ENCODE measurements at regions not wholly inside any gene's neighbourhood (a gene's known extent, or its start where the extent isn't known, plus 50 kb on each side); places are given as distances from the start of the nearest gene placed in this dataset.
"Not testable (repeated sequence)": the region's sequence is repeated elsewhere in the genome, so short reads cannot be mapped to it uniquely, and the experiment has no call there.

DNA sequence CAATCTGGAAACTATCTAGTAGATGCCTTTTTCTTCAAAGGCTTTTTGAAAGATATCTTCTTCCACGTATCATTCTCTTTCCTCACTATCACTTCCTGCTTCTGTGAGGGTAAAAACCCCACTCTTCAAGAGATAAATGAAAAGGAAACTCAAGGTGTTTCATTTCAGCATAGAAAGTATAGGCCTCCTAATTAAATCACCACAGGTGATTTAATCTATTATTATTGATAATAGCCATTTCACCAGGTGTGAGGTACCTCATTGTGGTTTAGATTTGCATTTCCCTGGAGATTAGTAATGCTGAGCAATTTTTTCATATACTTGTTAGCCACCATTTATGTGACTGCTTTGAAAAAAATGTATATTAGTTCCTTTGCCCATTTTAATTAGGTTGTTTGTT, 92.0 kb upstream of the EMCN start:
- DNase-seq: no peak

DNA sequence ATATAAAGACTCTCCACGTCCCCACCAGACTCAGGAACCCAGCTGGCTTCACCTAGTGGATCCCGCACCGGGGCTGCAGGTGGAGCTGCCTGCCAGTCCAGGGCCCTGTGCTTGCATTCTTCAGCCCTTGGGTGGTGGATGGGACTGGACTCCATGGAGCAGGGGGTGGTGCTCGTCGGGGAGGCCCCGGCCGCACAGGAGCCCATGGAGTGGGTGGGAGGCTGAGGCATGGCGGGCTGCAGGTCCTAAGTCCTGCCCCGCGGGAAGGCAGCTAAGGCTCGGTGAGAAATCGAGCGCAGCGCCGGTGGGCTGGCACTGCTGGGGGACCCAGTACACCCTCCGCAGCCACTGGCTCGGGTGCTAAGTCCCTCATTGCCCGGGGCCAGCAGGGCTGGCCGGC, 90.8 kb upstream of the EMCN start:
- not testable (repeated sequence) for DNase-seq

DNA sequence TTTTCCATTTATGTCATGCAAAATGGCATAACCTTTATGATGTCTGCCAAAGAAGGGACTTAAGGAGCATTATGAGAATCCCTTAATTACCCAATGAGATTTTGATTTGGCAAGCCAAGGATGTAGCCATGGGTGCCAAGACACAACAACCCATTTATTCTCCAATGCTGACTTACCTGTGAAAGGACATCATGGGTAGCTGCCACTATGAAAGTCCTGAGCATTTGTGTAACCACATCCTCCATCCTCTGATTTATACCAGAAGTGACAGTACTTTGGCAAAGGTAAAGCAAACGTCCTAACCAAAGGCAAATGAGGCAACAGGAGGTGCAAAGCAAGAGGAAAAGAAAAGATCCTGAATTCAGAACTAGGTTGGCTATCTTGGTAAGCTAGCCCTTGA, 87.3 kb upstream of the EMCN start:
- no peak for DNase-seq

DNA sequence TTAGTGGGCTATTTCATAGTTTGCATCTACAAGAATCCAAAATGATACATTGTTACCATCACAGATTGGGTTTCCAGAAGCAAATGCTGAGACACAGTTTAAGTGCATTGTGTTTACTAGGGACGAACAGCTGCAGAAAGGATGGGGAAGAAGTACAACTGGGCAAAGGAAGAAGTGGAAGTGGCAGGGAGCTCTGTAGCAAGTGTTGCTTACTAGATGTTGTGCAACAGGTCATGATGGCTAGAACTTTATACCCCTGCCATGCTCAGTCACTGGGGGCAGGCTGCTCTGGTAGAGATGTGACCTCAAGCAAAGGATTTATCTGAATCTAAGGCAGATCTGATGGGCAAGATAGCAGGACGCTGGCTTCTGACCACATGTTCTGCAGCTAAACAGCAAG, 76.1 kb upstream of the EMCN start:
- no peak for DNase-seq

DNA sequence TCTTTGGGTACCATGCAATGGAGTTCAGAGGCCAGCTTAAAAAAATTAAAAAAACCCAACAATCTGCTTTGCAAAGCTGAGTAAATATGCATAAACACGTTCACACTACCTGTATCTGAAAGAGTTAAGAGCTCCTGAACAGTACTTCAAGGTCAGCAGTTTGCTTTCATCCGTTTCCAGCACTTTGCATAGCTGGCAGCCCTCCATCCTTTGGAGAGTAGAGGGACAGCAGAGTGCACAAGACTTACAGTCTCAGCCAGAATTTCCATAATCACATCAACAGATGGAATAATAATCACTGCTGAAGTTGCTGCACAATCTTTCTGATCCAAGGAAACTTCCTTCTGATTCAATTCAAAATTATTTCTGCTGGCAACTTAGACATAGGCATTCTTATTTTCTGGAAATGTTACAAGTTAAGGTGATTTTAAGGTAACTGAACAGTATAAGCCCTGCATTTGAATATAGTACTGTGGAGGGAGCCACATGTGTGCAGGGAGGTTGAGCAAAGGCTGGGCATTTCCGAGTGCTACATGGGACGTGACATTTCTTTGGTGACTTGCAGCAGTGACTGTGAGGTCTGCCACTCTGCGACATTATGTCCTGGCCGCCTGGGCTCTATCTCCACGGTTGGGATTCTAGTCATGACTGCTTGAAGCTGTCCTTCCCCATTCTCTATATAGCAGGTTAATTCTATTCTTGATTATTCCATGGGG, 73.5 kb upstream of the EMCN start:
- no peak for DNase-seq

DNA sequence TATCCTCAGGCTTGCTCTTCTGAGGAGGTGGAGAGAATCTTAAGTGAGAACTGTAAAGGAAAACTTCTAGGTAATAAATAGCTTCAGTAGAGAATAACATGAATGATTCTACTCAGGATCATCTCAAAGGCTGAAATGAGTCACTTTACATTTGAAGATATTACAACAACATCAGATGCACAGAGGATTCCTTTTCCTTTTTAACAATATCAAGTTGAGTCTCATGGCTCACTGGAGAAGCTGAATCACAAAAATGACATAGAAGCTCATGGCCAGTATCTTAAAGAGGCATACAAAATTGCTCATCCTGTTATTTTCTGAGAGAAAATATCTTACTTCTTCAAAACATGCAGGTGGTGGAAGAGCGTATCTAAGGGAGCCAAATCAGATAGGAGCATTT, 72.5 kb upstream of the EMCN start:
- DNase-seq: no peak

DNA sequence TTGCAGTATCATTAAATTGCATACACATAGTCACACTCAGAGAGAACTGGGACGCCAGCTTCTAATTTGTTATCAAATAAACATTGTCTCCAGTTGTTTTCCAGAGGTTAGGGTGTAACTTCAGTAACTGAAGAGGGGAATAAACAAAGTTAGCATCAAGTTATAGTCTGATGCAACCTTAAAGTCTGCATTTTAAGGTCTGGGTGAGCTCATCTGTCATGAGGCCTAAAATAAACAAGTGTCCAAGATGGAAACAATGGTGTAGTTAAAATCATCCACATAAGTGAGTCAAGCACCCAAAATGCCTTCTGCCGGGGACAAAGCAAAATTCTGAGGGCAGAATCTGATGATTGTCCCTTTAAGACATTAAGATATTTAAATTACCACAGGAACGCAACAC, 70.3 kb upstream of the EMCN start:
- no peak for DNase-seq

DNA sequence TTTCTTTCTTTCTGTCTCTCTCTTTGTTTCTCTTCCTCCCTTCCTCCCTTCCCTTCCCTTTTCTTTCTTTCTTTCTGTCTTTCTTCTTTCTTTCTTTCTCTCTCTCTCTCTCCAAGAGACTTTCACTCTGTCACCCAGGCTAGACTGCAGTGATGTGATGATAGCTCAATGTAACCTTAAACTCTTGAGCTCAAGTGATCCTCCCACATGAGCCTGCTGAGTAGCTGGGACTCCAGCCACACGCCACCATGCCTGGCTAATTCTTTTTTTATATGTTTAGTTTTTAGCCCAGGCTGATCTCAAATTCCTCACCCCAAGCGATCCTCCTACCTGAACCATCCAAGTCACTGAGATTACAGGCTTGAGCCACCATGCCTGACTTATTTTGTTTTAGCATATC, 64.3 kb upstream of the EMCN start:
- no peak for DNase-seq

DNA sequence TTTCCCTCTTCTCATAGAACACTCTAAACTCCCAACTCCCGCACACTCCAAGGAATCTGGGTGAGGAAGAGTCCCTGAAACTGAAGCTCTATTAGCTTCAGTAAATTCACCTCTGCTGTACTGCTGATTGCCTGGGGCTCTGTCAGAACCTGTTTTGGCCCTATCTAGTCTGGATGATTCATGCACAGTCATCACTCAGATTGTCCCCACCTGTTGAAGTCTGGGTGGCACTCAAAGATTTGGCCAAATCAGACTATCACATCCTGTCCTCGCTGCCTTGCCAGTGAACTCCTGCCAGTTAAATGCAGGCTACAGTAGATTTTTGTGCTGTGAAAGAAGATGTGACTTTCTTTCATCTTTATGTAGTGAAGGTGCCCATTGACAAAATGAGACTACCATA, 63.5 kb upstream of the EMCN start:
- DNase-seq: no peak

DNA sequence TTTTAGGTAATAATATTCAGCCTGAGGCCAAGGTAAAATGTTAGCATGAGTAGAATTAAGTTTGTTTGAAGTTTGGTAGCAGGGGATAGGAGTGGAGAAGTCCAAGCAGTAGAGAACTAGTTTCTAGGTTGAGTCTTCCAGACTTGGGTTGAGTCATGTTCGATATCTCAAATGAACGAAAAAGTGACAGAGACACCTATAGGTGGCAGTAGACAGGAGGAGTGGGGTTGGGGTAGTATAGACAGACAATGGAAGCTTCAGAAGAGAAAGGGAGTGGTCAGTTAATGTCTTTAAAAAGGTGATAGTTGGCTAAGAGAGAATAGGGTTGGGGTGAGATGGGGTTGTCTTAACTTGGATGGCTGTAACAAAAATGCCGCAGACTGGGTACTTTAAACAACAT, 58.7 kb upstream of the EMCN start:
- no peak for DNase-seq

DNA sequence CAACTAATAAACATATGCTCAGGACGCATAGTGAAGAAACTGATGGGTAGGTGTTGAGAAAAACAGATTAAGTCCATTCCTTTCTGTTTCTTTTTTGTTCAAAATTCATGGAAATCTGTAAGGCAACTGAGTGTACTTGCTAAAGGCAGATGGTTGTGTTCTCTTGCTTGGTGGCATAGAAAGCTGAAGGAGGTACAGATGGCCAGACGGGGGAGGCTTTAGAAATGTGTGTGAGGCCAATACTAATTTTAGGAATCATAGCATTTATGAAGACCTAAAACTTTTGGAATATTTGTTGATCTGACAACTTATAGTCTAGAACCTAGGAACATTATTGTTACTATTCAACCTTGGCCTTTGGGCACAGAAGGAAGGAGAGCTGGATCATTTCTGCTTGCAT, 56.8 kb upstream of the EMCN start:
- no peak for DNase-seq

DNA sequence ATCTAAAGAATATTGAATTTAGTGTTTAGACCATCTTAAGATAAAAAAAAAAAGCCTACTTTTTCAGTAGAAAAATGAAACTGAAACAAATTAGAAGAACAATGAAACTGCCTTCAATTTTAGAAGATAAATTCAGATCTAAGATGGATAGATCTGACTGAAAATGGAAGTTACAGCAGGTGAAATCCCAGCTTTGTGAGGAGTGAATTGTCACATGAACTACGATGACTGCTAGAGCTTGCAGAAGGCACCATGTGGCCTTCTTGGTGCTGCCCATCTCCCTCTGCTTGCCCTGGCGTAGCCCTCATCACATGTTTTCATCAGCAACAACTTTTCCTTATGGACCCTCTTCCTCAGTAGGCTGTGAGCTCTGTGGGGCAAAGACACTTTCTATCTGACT, 51.4 kb upstream of the EMCN start:
- no peak for DNase-seq
